ENCODE measurements at regions not wholly inside any gene's neighbourhood (a gene's known extent, or its start where the extent isn't known, plus 50 kb on each side); places are given as distances from the start of the nearest gene placed in this dataset.

DNA sequence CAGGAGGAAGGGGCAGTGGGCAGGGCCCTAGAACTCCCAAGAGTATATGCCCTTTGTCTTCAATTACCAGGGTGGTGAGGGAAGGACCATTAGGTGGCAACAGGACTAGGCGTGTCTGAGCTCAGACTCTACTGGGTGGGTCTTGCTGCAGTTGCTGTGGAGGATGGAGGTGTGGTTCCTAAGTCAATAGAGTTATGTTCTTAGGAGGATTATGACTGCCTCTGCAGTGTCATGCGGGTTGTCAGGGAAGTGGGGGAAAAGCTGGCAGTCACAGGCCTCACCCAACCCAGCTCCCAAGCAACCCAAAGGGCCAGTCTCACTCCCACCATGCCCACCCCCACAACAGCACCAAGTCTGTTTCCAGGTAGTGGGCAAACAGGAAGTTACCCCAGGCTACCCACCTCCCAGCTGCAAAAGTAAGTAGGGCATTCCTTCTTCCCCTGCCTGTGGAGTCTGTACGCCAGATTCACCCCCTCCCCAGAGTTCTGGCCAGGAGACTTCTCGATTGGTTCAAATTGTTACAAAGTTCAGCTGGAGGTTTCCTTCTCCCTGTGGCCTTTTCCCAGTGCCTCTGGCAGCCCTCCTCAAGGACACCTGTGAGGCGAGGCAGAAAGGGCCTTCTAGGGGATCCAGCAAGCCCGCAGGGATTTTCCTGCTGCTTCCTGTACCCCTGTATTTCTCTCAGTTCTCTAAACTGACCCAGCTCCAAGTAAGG lies 145.3 kb downstream of the HINT1 start:
- Histone ChIP-seq H3K4me1 (no peaks in the 10 kb centered on the region), H3K36me3 (no peaks in the 10 kb centered on the region), H3K4me2 (no peak overlapping the region), H3K4me3 (no peak overlapping the region), H3K9ac (no peak overlapping the region), H3K9me3 (ENCODE audit: low read depth) (no peaks in the 10 kb centered on the region), H3K27ac (no peak overlapping the region), H3K27me3 (no peaks in the 10 kb centered on the region), H3K79me2 (ENCODE audit: low read depth) (no peaks in the 10 kb centered on the region), H3F3A (ENCODE audit: low read depth) (no peaks in the 10 kb centered on the region), H4K20me1 (ENCODE audit: low read depth) (no peaks in the 10 kb centered on the region), H2AFZ (replicated peaks) (no peak overlapping the region)
- Mint-ChIP-seq H3K9me3 (peaks cover 10% of the 10 kb centered on the region), H3K36me3 (no peaks in the 10 kb centered on the region), H3K4me1 (no peaks in the 10 kb centered on the region), H3K27ac (no peak overlapping the region), H3K27me3 (ENCODE audit: insufficient read depth, low read depth) (no peaks in the 10 kb centered on the region), H3K4me3 (no peak overlapping the region)
- DNase-seq (ENCODE audit: low spot score): no peak
- TF ChIP-seq CTCF (IDR thresholded peaks at IDR 0.05) (no peak), EZH2phosphoT487 (IDR thresholded peaks at IDR 0.05) (no peak), EZH2 (IDR thresholded peaks at IDR 0.05) (no peak)

DNA sequence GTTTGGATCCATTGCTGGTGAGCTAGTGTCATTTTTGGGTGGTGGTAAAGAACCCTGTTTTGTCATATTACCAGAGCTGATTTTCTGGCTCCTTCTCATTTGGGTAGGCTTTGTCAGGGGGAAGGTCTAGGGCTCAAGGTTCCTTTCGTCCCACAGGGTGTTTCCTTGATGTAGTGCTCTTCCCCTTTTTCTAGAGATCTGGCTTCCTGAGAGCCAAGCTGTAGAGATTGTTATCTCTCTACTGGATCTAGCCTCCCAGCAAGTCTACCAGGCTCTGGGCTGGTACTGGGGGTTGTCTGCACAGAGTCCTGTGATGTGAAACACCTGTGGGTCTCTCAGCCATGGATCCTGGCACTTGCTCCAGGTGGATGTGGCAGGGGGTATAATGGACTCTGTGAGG lies 145.9 kb downstream of the HINT1 start:
- DNase-seq (ENCODE audit: low spot score): no peak
- Histone ChIP-seq H3K4me3 (no peak overlapping the region), H2AFZ (replicated peaks) (no peak overlapping the region), H3K4me1 (no peaks in the 10 kb centered on the region), H4K20me1 (ENCODE audit: low read depth) (no peaks in the 10 kb centered on the region), H3K79me2 (ENCODE audit: low read depth) (no peaks in the 10 kb centered on the region), H3K27ac (no peak overlapping the region), H3K9ac (no peak overlapping the region), H3K36me3 (no peaks in the 10 kb centered on the region), H3K27me3 (no peaks in the 10 kb centered on the region), H3F3A (ENCODE audit: low read depth) (no peaks in the 10 kb centered on the region), H3K4me2 (no peak overlapping the region), H3K9me3 (ENCODE audit: low read depth) (no peaks in the 10 kb centered on the region)
- Mint-ChIP-seq H3K4me3 (no peak overlapping the region), H3K27me3 (ENCODE audit: insufficient read depth, low read depth) (no peaks in the 10 kb centered on the region), H3K27ac (no peak overlapping the region), H3K36me3 (no peaks in the 10 kb centered on the region), H3K9me3 (peaks cover 10% of the 10 kb centered on the region), H3K4me1 (no peaks in the 10 kb centered on the region)
- TF ChIP-seq CTCF (IDR thresholded peaks at IDR 0.05) (no peak), EZH2 (IDR thresholded peaks at IDR 0.05) (no peak), EZH2phosphoT487 (IDR thresholded peaks at IDR 0.05) (no peak)

DNA sequence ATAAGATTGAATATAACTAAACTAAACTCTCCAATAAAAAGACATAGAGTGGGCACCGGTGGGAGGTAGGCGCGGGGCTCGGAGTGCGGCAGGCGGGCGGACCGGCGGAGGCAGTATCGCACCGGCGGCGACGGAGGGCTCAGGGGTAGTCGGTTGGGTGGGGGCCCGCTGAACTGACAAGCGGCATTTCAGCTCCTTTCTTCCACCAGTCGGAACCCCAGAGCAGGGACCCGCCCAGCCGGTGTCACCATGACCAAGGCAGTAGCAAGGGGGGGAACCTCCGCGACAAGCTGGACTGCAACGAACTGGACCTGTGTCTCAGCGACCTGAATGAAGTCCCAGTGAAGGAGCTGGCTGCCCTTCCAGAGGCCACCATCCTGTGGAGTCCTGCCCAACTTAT lies 156.7 kb downstream of the HINT1 start:
- H3K36me3 ChIP-seq: no peaks in the 10 kb centered on the region
- no peak for DNase-seq (ENCODE audit: low spot score)
- H3K27me3 ChIP-seq: no peaks in the 10 kb centered on the region
- H3K4me2 ChIP-seq: no peak overlapping the region
- Mint-ChIP-seq H3K4me3 (no peak overlapping the region), H3K27ac (no peak overlapping the region), H3K9me3 (no peaks in the 10 kb centered on the region), H3K4me1 (no peaks in the 10 kb centered on the region), H3K36me3 (no peaks in the 10 kb centered on the region), H3K27me3 (ENCODE audit: insufficient read depth, low read depth) (no peaks in the 10 kb centered on the region)
- H3K79me2 ChIP-seq (ENCODE audit: low read depth): no peaks in the 10 kb centered on the region
- no peaks in the 10 kb centered on the region for H3K9me3 ChIP-seq (ENCODE audit: low read depth)
- no peak overlapping the region for H3K27ac ChIP-seq
- TF ChIP-seq CTCF (IDR thresholded peaks at IDR 0.05): no peak
- no peak for TF ChIP-seq EZH2phosphoT487 (IDR thresholded peaks at IDR 0.05)
- H2AFZ ChIP-seq (replicated peaks): no peak overlapping the region
- H3K4me1 ChIP-seq: no peaks in the 10 kb centered on the region
- no peaks in the 10 kb centered on the region for H3F3A ChIP-seq (ENCODE audit: low read depth)
- H3K9ac ChIP-seq: no peak overlapping the region
- no peaks in the 10 kb centered on the region for H4K20me1 ChIP-seq (ENCODE audit: low read depth)
- H3K4me3 ChIP-seq: no peak overlapping the region

Data from neural progenitor cell (in vitro differentiated cells).